GM12872 (cell line): ENCODE measurements at regions not wholly inside any gene's neighbourhood (a gene's known extent, or its start where the extent isn't known, plus 50 kb on each side); places are given as distances from the start of the nearest gene placed in this dataset.

Experiments used
- CTCF ChIP-seq: IDR thresholded peaks from 3 replicates; pipeline ENCODE4 v1.5.1; 2011; ENCODE audit warnings: low read depth, mild to moderate bottlenecking, low read length, moderate library complexity; ENCODE audit not compliant: insufficient read depth

- TF ChIP-seq CTCF, result no peak
Observed at GRCh38 chr20:6944292-6944691, 176.8 kb downstream of the BMP2 start.

- no peak for TF ChIP-seq CTCF
Observed at GRCh38 chr20:6953611-6954010, 186.1 kb downstream of the BMP2 start.

GRCh38 chr20:6954219-6954618 lies 186.7 kb downstream of the BMP2 start:
- TF ChIP-seq CTCF, result no peak

GRCh38 chr20:6956056-6956455 lies 188.6 kb downstream of the BMP2 start:
- TF ChIP-seq CTCF, result no peak

GRCh38 chr20:6956574-6956973 lies 189.1 kb downstream of the BMP2 start:
- TF ChIP-seq CTCF, result no peak

- no peak for TF ChIP-seq CTCF
Observed at GRCh38 chr20:6959900-6960312, 192.4 kb downstream of the BMP2 start.

GRCh38 chr20:6966721-6967120 lies 199.2 kb downstream of the BMP2 start:
- no peak for TF ChIP-seq CTCF

GRCh38 chr20:6974838-6975237 lies 207.4 kb downstream of the BMP2 start:
- no peak for TF ChIP-seq CTCF
